ENCODE measurements at regions not wholly inside any gene's neighbourhood (a gene's known extent, or its start where the extent isn't known, plus 50 kb on each side); places are given as distances from the start of the nearest gene placed in this dataset.

DNA sequence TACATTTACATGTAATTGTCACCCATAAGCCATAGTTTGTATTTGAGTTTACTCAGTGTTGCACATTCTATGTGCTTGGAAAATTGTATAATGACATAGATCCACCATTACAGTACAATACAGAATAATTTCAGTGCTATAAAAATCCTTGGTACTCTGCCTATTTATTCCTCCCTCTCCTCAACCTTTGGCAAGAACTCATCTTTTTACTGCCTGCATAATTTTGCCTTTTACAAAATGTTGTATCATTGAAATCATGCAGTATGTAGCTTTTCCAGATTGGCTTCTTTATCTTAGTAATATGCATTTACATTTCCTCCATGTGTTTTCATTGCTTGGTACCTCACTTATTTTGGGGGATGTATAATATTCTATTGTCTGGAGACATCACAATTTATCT, 786.9 kb upstream of the SEMA6D start:
- H3K9me3 Mint-ChIP-seq (ENCODE audit: low read depth, unreplicated experiment), result peaks cover 13% of the 10 kb centered on the region
- no peak overlapping the region for H3K27ac Mint-ChIP-seq (ENCODE audit: unreplicated experiment)
- no peak overlapping the region for H3K4me3 Mint-ChIP-seq (ENCODE audit: low read depth, unreplicated experiment)
- no peak for DNase-seq
- no TSS peak for BruUV-seq (replicated peaks)
- no peaks in the 10 kb centered on the region for H3K4me1 Mint-ChIP-seq (ENCODE audit: low read depth, unreplicated experiment)
- H3K27me3 Mint-ChIP-seq (ENCODE audit: unreplicated experiment), result no peaks in the 10 kb centered on the region
- intact Hi-C loops (cut with micrococcal nuclease; ENCODE audit: unreplicated experiment), result no loop called here
- TF ChIP-seq, protein P1, sequence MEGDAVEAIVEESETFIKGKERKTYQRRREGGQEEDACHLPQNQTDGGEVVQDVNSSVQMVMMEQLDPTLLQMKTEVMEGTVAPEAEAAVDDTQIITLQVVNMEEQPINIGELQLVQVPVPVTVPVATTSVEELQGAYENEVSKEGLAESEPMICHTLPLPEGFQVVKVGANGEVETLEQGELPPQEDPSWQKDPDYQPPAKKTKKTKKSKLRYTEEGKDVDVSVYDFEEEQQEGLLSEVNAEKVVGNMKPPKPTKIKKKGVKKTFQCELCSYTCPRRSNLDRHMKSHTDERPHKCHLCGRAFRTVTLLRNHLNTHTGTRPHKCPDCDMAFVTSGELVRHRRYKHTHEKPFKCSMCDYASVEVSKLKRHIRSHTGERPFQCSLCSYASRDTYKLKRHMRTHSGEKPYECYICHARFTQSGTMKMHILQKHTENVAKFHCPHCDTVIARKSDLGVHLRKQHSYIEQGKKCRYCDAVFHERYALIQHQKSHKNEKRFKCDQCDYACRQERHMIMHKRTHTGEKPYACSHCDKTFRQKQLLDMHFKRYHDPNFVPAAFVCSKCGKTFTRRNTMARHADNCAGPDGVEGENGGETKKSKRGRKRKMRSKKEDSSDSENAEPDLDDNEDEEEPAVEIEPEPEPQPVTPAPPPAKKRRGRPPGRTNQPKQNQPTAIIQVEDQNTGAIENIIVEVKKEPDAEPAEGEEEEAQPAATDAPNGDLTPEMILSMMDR (IDR thresholded peaks at IDR 0.05; ENCODE audit: unreplicated experiment), result no peak
- CTCF ChIA-PET, result no interaction called here
- no peaks in the 10 kb centered on the region for H3K36me3 Mint-ChIP-seq (ENCODE audit: insufficient read depth, unreplicated experiment)

GRCh38 chr15:46933332-46933731, 784.0 kb upstream of the SEMA6D start:
- TF ChIP-seq, protein P1 (IDR thresholded peaks at IDR 0.05; ENCODE audit: unreplicated experiment), result no peak
- Mint-ChIP-seq H3K27ac (ENCODE audit: unreplicated experiment) (no peak overlapping the region), H3K27me3 (ENCODE audit: unreplicated experiment) (no peaks in the 10 kb centered on the region), H3K36me3 (ENCODE audit: insufficient read depth, unreplicated experiment) (no peaks in the 10 kb centered on the region), H3K9me3 (ENCODE audit: low read depth, unreplicated experiment) (peaks cover 14% of the 10 kb centered on the region), H3K4me1 (ENCODE audit: low read depth, unreplicated experiment) (no peaks in the 10 kb centered on the region), H3K4me3 (ENCODE audit: low read depth, unreplicated experiment) (no peak overlapping the region)
- BruUV-seq (replicated peaks), result no TSS peak
- intact Hi-C loops (cut with micrococcal nuclease; ENCODE audit: unreplicated experiment), result no loop called here
- CTCF ChIA-PET, result no interaction called here
- no peak for DNase-seq

- Mint-ChIP-seq H3K4me3 (ENCODE audit: low read depth, unreplicated experiment) (no peak overlapping the region), H3K27ac (ENCODE audit: unreplicated experiment) (no peak overlapping the region), H3K27me3 (ENCODE audit: unreplicated experiment) (no peaks in the 10 kb centered on the region), H3K4me1 (ENCODE audit: low read depth, unreplicated experiment) (no peaks in the 10 kb centered on the region), H3K36me3 (ENCODE audit: insufficient read depth, unreplicated experiment) (no peaks in the 10 kb centered on the region), H3K9me3 (ENCODE audit: low read depth, unreplicated experiment) (peaks cover 15% of the 10 kb centered on the region)
- no TSS peak for BruUV-seq (replicated peaks)
- TF ChIP-seq, protein P1 (IDR thresholded peaks at IDR 0.05; ENCODE audit: unreplicated experiment), result no peak
- DNase-seq, result no peak
- intact Hi-C loops (cut with micrococcal nuclease; ENCODE audit: unreplicated experiment), result no loop called here
- CTCF ChIA-PET, result no interaction called here
Measured at GRCh38 chr15:46934851-46935250, 782.5 kb upstream of the SEMA6D start.

GRCh38 chr15:46938169-46938568, 779.1 kb upstream of the SEMA6D start:
- intact Hi-C loops (cut with micrococcal nuclease; ENCODE audit: unreplicated experiment), result no loop called here
- DNase-seq, result no peak
- Mint-ChIP-seq H3K36me3 (ENCODE audit: insufficient read depth, unreplicated experiment) (no peaks in the 10 kb centered on the region), H3K27me3 (ENCODE audit: unreplicated experiment) (no peaks in the 10 kb centered on the region), H3K4me3 (ENCODE audit: low read depth, unreplicated experiment) (no peak overlapping the region), H3K9me3 (ENCODE audit: low read depth, unreplicated experiment) (peaks cover 10% of the 10 kb centered on the region), H3K4me1 (ENCODE audit: low read depth, unreplicated experiment) (no peaks in the 10 kb centered on the region), H3K27ac (ENCODE audit: unreplicated experiment) (no peak overlapping the region)
- BruUV-seq (replicated peaks), result no TSS peak
- CTCF ChIA-PET, result no interaction called here
- TF ChIP-seq, protein P1 (IDR thresholded peaks at IDR 0.05; ENCODE audit: unreplicated experiment), result no peak

GRCh38 chr15:46941241-46941640, 776.1 kb upstream of the SEMA6D start:
- DNase-seq, result no peak
- no peaks in the 10 kb centered on the region for H3K27me3 Mint-ChIP-seq (ENCODE audit: unreplicated experiment)
- no peaks in the 10 kb centered on the region for H3K36me3 Mint-ChIP-seq (ENCODE audit: insufficient read depth, unreplicated experiment)
- no peak overlapping the region for H3K27ac Mint-ChIP-seq (ENCODE audit: unreplicated experiment)
- BruUV-seq (replicated peaks), result no TSS peak
- no peak overlapping the region for H3K4me3 Mint-ChIP-seq (ENCODE audit: low read depth, unreplicated experiment)
- peaks cover 12% of the 10 kb centered on the region for H3K9me3 Mint-ChIP-seq (ENCODE audit: low read depth, unreplicated experiment)
- intact Hi-C loops (cut with micrococcal nuclease; ENCODE audit: unreplicated experiment), result no loop called here
- TF ChIP-seq, protein P1 (IDR thresholded peaks at IDR 0.05; ENCODE audit: unreplicated experiment), result no peak
- CTCF ChIA-PET, result no interaction called here
- H3K4me1 Mint-ChIP-seq (ENCODE audit: low read depth, unreplicated experiment), result no peaks in the 10 kb centered on the region
